ENCODE measurements at regions not wholly inside any gene's neighbourhood (a gene's known extent, or its start where the extent isn't known, plus 50 kb on each side); places are given as distances from the start of the nearest gene placed in this dataset.
"Not testable (repeated sequence)": the region's sequence is repeated elsewhere in the genome, so short reads cannot be mapped to it uniquely, and the experiment has no call there.

GRCh38 chr14:40222996-40223395, 790.8 kb upstream of the FBXO33 start:
- H3K27me3 ChIP-seq, result no peaks in the 10 kb centered on the region
- no peak for DNase-seq

GRCh38 chr14:40221428-40221827, 789.2 kb upstream of the FBXO33 start:
- Histone ChIP-seq H3K9me3 (no peaks in the 10 kb centered on the region), H3K27ac (no peak overlapping the region), H3K27me3 (no peaks in the 10 kb centered on the region), H3K4me1 (no peaks in the 10 kb centered on the region), H3K4me3 (replicated peaks in 1 of 3) (no peak overlapping the region), H3K36me3 (no peaks in the 10 kb centered on the region)
- intact Hi-C loops (cut with DNase I), result no loop called here
- no peak for DNase-seq
- TF ChIP-seq CTCF (IDR thresholded peaks at IDR 0.05) (no peak), POLR2A (IDR thresholded peaks at IDR 0.05) (no peak)

More at GRCh38 chr14:40222996-40223395, 790.8 kb upstream of the FBXO33 start:
- H3K36me3 ChIP-seq, result no peaks in the 10 kb centered on the region
- 89 to 91% methylated on average over 4 of the region's 4 CpGs for WGBS, 2 donors
- intact Hi-C loops (cut with DNase I), result no loop called here
- H3K9me3 ChIP-seq, result no peaks in the 10 kb centered on the region
- H3K27ac ChIP-seq, result no peak overlapping the region
- no peaks in the 10 kb centered on the region for H3K4me1 ChIP-seq
- TF ChIP-seq POLR2A (IDR thresholded peaks at IDR 0.05), result no peak
- no peak for TF ChIP-seq CTCF (IDR thresholded peaks at IDR 0.05)
- no peak overlapping the region for H3K4me3 ChIP-seq (replicated peaks in 1 of 3)

DNA sequence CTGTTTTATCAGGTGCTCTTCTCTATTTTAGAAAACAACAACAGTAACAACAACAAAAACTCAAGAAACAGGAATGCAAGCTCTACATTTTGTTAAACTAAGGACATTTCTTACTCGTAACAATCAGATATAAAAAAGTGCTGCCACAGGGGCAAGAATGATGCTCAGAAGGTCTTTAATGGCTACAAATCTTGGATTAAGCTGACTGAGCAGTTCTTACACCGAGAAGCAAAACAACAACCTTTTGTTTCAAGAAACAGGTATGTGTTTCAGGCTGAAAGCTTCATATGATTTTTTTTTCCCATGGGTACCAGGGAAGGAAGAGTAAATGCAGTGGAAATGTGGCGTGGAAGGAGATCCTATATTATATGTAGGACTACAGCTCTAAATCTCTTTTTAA, 786.8 kb upstream of the FBXO33 start:
- Histone ChIP-seq H3K9me3 (no peaks in the 10 kb centered on the region), H3K27ac (no peak overlapping the region), H3K27me3 (no peaks in the 10 kb centered on the region), H3K4me1 (no peaks in the 10 kb centered on the region), H3K36me3 (no peaks in the 10 kb centered on the region), H3K4me3 (replicated peaks in 1 of 3) (no peak overlapping the region)
- intact Hi-C loops (cut with DNase I), result no loop called here
- WGBS, 2 donors, result 74 to 84% methylated on average over 3 of the region's 3 CpGs
- no peak for TF ChIP-seq CTCF (IDR thresholded peaks at IDR 0.05)
- TF ChIP-seq POLR2A (IDR thresholded peaks at IDR 0.05), result no peak
- no peak for DNase-seq

GRCh38 chr14:40218282-40218941, 786.2 kb upstream of the FBXO33 start:
- TF ChIP-seq CTCF (IDR thresholded peaks at IDR 0.05), result no peak
- TF ChIP-seq POLR2A (IDR thresholded peaks at IDR 0.05), result no peak
- 81 to 82% methylated on average over 6 of the region's 6 CpGs for WGBS, 2 donors

GRCh38 chr14:40216976-40217375, 784.7 kb upstream of the FBXO33 start:
- Histone ChIP-seq H3K36me3 (no peaks in the 10 kb centered on the region), H3K4me1 (no peaks in the 10 kb centered on the region), H3K9me3 (no peaks in the 10 kb centered on the region), H3K27me3 (no peaks in the 10 kb centered on the region), H3K4me3 (replicated peaks in 1 of 3) (no peak overlapping the region), H3K27ac (no peak overlapping the region)
- DNase-seq, result no peak
- TF ChIP-seq CTCF (IDR thresholded peaks at IDR 0.05) (no peak), POLR2A (IDR thresholded peaks at IDR 0.05) (no peak)
- 96 to 98% methylated on average over 21 to 22 of the region's 22 CpGs for WGBS, 2 donors
- intact Hi-C loops (cut with DNase I), result no loop called here

More at GRCh38 chr14:40218282-40218941, 786.2 kb upstream of the FBXO33 start:
- no peaks in the 10 kb centered on the region for H3K4me1 ChIP-seq
- intact Hi-C loops (cut with DNase I), result no loop called here
- DNase-seq, result no peak
- H3K27me3 ChIP-seq, result no peaks in the 10 kb centered on the region
- H3K4me3 ChIP-seq (replicated peaks in 1 of 3), result no peak overlapping the region
- no peaks in the 10 kb centered on the region for H3K9me3 ChIP-seq
- no peak overlapping the region for H3K27ac ChIP-seq
- H3K36me3 ChIP-seq, result no peaks in the 10 kb centered on the region

- H3K36me3 ChIP-seq; H3K4me1 ChIP-seq; H3K4me3 ChIP-seq (replicated peaks in 1 of 3); H3K9me3 ChIP-seq; H3K27ac ChIP-seq; H3K27me3 ChIP-seq; DNase-seq; intact Hi-C loops (cut with DNase I): not testable (repeated sequence)
- 91 to 94% methylated on average over 18 of the region's 18 CpGs for WGBS, 2 donors
Measured at GRCh38 chr14:40216408-40216807, 784.2 kb upstream of the FBXO33 start.
